IMR-90 (cell line): ENCODE measurements at regions not wholly inside any gene's neighbourhood (a gene's known extent, or its start where the extent isn't known, plus 50 kb on each side); places are given as distances from the start of the nearest gene placed in this dataset.

ENCODE experiments used
- ATAC-seq: fragments of 200-7000 bp; cut with Tn5 transposase; 2 replicates; pipeline ENCODE4 v1.9.1; 2020; ENCODE audit warnings: low read depth, mild to moderate bottlenecking, moderate library complexity
- BruUV-seq: library from RNA; stranded (reverse); fragments of 400-500 nt; replicated peaks from 2 replicates; lab custom pipeline; 2021; lab: Mats Ljungman, UMichigan
- CTCF ChIA-PET: fragments of 300-600 bp; formaldehyde crosslinking; extraction: SDS; loops from one replicate; lab custom pipeline; 2021; ENCODE audit warnings: antibody characterized with exemption; lab: Yijun Ruan, JAX
- POLR2A ChIA-PET: fragments of 300-600 bp; sonication (Branson Sonifier 250); formaldehyde crosslinking; loops from one replicate; lab custom pipeline; 2022; ENCODE audit warnings: antibody characterized with exemption; ENCODE audit not compliant: unreplicated experiment; lab: Charles Lee
- DNase-seq: peaks from one replicate; pipeline ENCODE4 v3.0.0; 2013
- H2AFZ ChIP-seq: replicated peaks from 2 replicates; pipeline ENCODE3; 2013; ENCODE audit warnings: low read length, mild to moderate bottlenecking; ENCODE audit not compliant: poor library complexity
- H2AK5ac ChIP-seq: 2 replicates; pipeline ENCODE4 v1.6.1; 2013; ENCODE audit warnings: low read depth, low read length, inconsistent platforms
- H2AK9ac ChIP-seq: replicated peaks from 2 replicates; pipeline ENCODE3; 2013; ENCODE audit warnings: mild to moderate bottlenecking, low read depth, low read length, moderate library complexity; ENCODE audit not compliant: poor library complexity
- H2BK120ac ChIP-seq: 2 replicates; pipeline ENCODE4 v1.6.1; 2013; ENCODE audit warnings: low read depth, low read length, inconsistent platforms
- H2BK15ac ChIP-seq: 3 replicates; pipeline ENCODE4 v1.6.1; 2013; ENCODE audit warnings: low read depth, low read length, inconsistent platforms
- H2BK20ac ChIP-seq: 2 replicates; pipeline ENCODE4 v1.6.1; 2013; ENCODE audit warnings: low read depth, mild to moderate bottlenecking, inconsistent platforms, low read length, moderate library complexity
- H2BK5ac ChIP-seq: 2 replicates; pipeline ENCODE4 v1.6.1; 2013; ENCODE audit warnings: mild to moderate bottlenecking, low read depth, low read length, inconsistent platforms; ENCODE audit not compliant: poor library complexity, severe bottlenecking
- H3K14ac ChIP-seq: replicated peaks from 2 replicates; pipeline ENCODE4 v1.6.1; 2013; ENCODE audit warnings: low read depth, low read length, inconsistent platforms
- H3K18ac ChIP-seq: 2 replicates; pipeline ENCODE4 v1.6.1; 2013; ENCODE audit warnings: low read depth, low read length, control low read depth
- H3K23ac ChIP-seq: 2 replicates; pipeline ENCODE4 v1.6.1; 2013; ENCODE audit warnings: low read depth, low read length, inconsistent platforms
- H3K27ac ChIP-seq: 2 replicates; pipeline ENCODE4 v1.5.1; 2013; ENCODE audit warnings: mild to moderate bottlenecking, control low read depth, low read length; ENCODE audit not compliant: insufficient read depth
- H3K27me3 ChIP-seq: 2 replicates; pipeline ENCODE4 v1.6.1; 2013; ENCODE audit warnings: low read length; ENCODE audit not compliant: control insufficient read depth, insufficient read depth
- H3K36me3 ChIP-seq: 2 replicates; pipeline ENCODE4 v1.6.1; 2013; ENCODE audit warnings: low read length, mixed read lengths; ENCODE audit not compliant: control insufficient read depth, insufficient read depth
- H3K4ac ChIP-seq: 2 replicates; pipeline ENCODE4 v1.6.1; 2013; ENCODE audit warnings: low read depth, low read length, inconsistent platforms
- H3K4me1 ChIP-seq: 2 replicates; pipeline ENCODE4 v1.6.1; 2013; ENCODE audit warnings: low read length, mixed read lengths; ENCODE audit not compliant: control insufficient read depth, insufficient read depth
- H3K4me2 ChIP-seq: 2 replicates; pipeline ENCODE4 v1.6.1; 2013; ENCODE audit warnings: low read depth, mild to moderate bottlenecking, control low read depth, low read length, moderate library complexity
- H3K4me3 ChIP-seq: 2 replicates; pipeline ENCODE4 v1.5.1; 2013; ENCODE audit warnings: low read depth, mild to moderate bottlenecking, control low read depth, low read length, moderate library complexity; ENCODE audit not compliant: insufficient read depth
- H3K56ac ChIP-seq: 2 replicates; pipeline ENCODE4 v1.6.1; 2013; ENCODE audit warnings: low read length, inconsistent platforms; ENCODE audit not compliant: insufficient read depth; ENCODE audit errors: extremely low read depth
- H3K79me1 ChIP-seq, 2 experiments: 2 replicates each; pipeline ENCODE4 v1.6.1; 2013; ENCODE audit warnings: low read length in 2 of 2, inconsistent platforms in 1 of 2, low read depth in 1 of 2
- H3K9ac ChIP-seq: 2 replicates; pipeline ENCODE4 v1.6.1; 2013; ENCODE audit warnings: low read depth, low read length, control low read depth
- H3K9me1 ChIP-seq: 2 replicates; pipeline ENCODE4 v1.6.1; 2013; ENCODE audit warnings: low read length, inconsistent platforms; ENCODE audit not compliant: insufficient read depth
- H3K9me3 ChIP-seq: 2 replicates; pipeline ENCODE4 v1.6.1; 2013; ENCODE audit warnings: low read length; ENCODE audit not compliant: control insufficient read depth, insufficient read depth
- H4K20me1 ChIP-seq: 2 replicates; pipeline ENCODE4 v1.6.1; 2013; ENCODE audit warnings: low read length, inconsistent platforms; ENCODE audit not compliant: insufficient read depth
- H4K5ac ChIP-seq: 2 replicates; pipeline ENCODE4 v1.6.1; 2013; ENCODE audit warnings: mild to moderate bottlenecking, low read depth, low read length, control low read depth
- H4K8ac ChIP-seq, 2 experiments: 2 replicates each; pipeline ENCODE4 v1.6.1; 2013; ENCODE audit warnings: low read depth in 2 of 2, low read length in 2 of 2, control low read depth in 1 of 2, inconsistent platforms in 1 of 2
- H4K91ac ChIP-seq: 2 replicates; pipeline ENCODE4 v1.6.1; 2013; ENCODE audit warnings: low read depth, low read length, inconsistent platforms; ENCODE audit not compliant: insufficient read depth
- BHLHE40 ChIP-seq: fragments of 150-350 bp; IDR thresholded peaks from 2 replicates; pipeline ENCODE4 v1.6.1; 2016; ENCODE audit warnings: mild to moderate bottlenecking, low read depth, low read length
- CEBPB ChIP-seq: IDR thresholded peaks from 2 replicates; pipeline ENCODE4 v1.6.1; 2012; ENCODE audit warnings: low read depth, low read length, improper control_type of control experiment
- CHD1 ChIP-seq: IDR thresholded peaks from 2 replicates; pipeline ENCODE4 v1.6.1; 2012; ENCODE audit warnings: low read depth, low read length, improper control_type of control experiment
- ELK1 ChIP-seq: fragments of 150-350 bp; IDR thresholded peaks from 2 replicates; pipeline ENCODE4 v1.6.1; 2016; ENCODE audit warnings: low read depth, mild to moderate bottlenecking, low read length, moderate library complexity, borderline replicate concordance
- MAFK ChIP-seq: IDR thresholded peaks from 2 replicates; pipeline ENCODE4 v1.6.1; 2012; ENCODE audit warnings: low read depth, low read length, improper control_type of control experiment
- MAZ ChIP-seq: IDR thresholded peaks from 2 replicates; pipeline ENCODE4 v1.6.1; 2012; ENCODE audit warnings: low read depth, mild to moderate bottlenecking, low read length, improper control_type of control experiment, moderate library complexity, borderline replicate concordance
- POLR2A ChIP-seq: IDR thresholded peaks from 2 replicates; pipeline ENCODE4 v1.6.1; 2012; ENCODE audit warnings: mild to moderate bottlenecking, low read depth, low read length
- RAD21 ChIP-seq: IDR thresholded peaks from 2 replicates; pipeline ENCODE4 v1.6.1; 2012; ENCODE audit warnings: low read length, improper control_type of control experiment
- RCOR1 ChIP-seq: IDR thresholded peaks from 2 replicates; pipeline ENCODE4 v1.6.1; 2012; ENCODE audit warnings: mild to moderate bottlenecking, low read length, improper control_type of control experiment; ENCODE audit not compliant: insufficient replicate concordance
- RFX5 ChIP-seq: IDR thresholded peaks from 2 replicates; pipeline ENCODE4 v1.8.0; 2012; ENCODE audit warnings: low read depth, mild to moderate bottlenecking, low read length, moderate library complexity
- SMC3 ChIP-seq: fragments of 150-350 bp; IDR thresholded peaks from 2 replicates; pipeline ENCODE4 v1.6.1; 2016; ENCODE audit warnings: low read depth, mild to moderate bottlenecking, antibody characterized with exemption, low read length, moderate library complexity
- USF2 ChIP-seq: fragments of 150-350 bp; IDR thresholded peaks from 2 replicates; pipeline ENCODE4 v1.6.1; 2017; ENCODE audit warnings: mild to moderate bottlenecking, antibody characterized with exemption, low read length, low read depth
- dilution Hi-C: fragments of 300-500 bp; cut with HindIII; formaldehyde crosslinking; loops from one replicate; pipeline ENCODE4 v1.14.3; 2018; ENCODE audit warnings: low sequenced_read_pairs; ENCODE audit not compliant: unreplicated experiment
- in situ Hi-C: fragments of 300-500 bp; cut with MboI; formaldehyde crosslinking; loops from 3 replicates; pipeline ENCODE4 v1.14.3; 2019; ENCODE audit warnings: low sequenced_read_pairs, inconsistent platforms, mixed read lengths
- intact Hi-C: fragments of 100-400 bp; cut with micrococcal nuclease; formaldehyde crosslinking; loops from 2 replicates; pipeline ENCODE4 v1.10.0; 2022

- H3K14ac ChIP-seq, result no peak overlapping the region
- H2AK9ac ChIP-seq, result no peak overlapping the region
- no peak overlapping the region for H3K18ac ChIP-seq
- ChIA-PET POLR2A (no interaction called here), CTCF (no interaction called here)
- H3K4ac ChIP-seq, result no peak overlapping the region
- no TSS peak for BruUV-seq
- H3K23ac ChIP-seq, result no peak overlapping the region
- no peaks in the 10 kb centered on the region for H3K9me3 ChIP-seq
- H3K27me3 ChIP-seq, result no peaks in the 10 kb centered on the region
- no peak overlapping the region for H2AFZ ChIP-seq
- no peak overlapping the region for H3K56ac ChIP-seq
- H3K9me1 ChIP-seq, result no peaks in the 10 kb centered on the region
- in situ Hi-C loops (no loop called here), dilution Hi-C loops (no loop called here), intact Hi-C loops (no loop called here)
- H3K4me2 ChIP-seq, result no peak overlapping the region
- no peak overlapping the region for H2BK120ac ChIP-seq
- TF ChIP-seq SMC3 (no peak), RAD21 (no peak), USF2 (no peak), ELK1 (no peak), BHLHE40 (no peak), RFX5 (no peak), CEBPB (no peak), MAZ (no peak), CHD1 (no peak), RCOR1 (no peak), MAFK (no peak), POLR2A (no peak)
- H4K20me1 ChIP-seq, result no peaks in the 10 kb centered on the region
- no peak overlapping the region for H2BK15ac ChIP-seq
- no peak overlapping the region for H3K27ac ChIP-seq
- no peaks in the 10 kb centered on the region for H3K4me1 ChIP-seq
- no peak overlapping the region for H4K91ac ChIP-seq
- no peak overlapping the region for H3K4me3 ChIP-seq
- no peak overlapping the region for H2AK5ac ChIP-seq
- DNase-seq (no peak), ATAC-seq (no peak)
- H3K9ac ChIP-seq, result no peak overlapping the region
- H4K8ac ChIP-seq, result no peak overlapping the region
- H2BK20ac ChIP-seq, result no peak overlapping the region
- no peaks in the 10 kb centered on the region for H3K79me1 ChIP-seq
- no peaks in the 10 kb centered on the region for H3K36me3 ChIP-seq
- H2BK5ac ChIP-seq, result no peak overlapping the region
- no peak overlapping the region for H4K5ac ChIP-seq
Observed at GRCh38 chr6:91982559-91982958, 1395.7 kb upstream of the MAP3K7 start.
